GDM1 (cell line): ENCODE measurements at regions not wholly inside any gene's neighbourhood (a gene's known extent, or its start where the extent isn't known, plus 50 kb on each side); places are given as distances from the start of the nearest gene placed in this dataset.

Experiments
- DNase-seq: peaks from one replicate; lab custom pipeline; 2025; lab: John Stamatoyannopoulos, UW

DNA sequence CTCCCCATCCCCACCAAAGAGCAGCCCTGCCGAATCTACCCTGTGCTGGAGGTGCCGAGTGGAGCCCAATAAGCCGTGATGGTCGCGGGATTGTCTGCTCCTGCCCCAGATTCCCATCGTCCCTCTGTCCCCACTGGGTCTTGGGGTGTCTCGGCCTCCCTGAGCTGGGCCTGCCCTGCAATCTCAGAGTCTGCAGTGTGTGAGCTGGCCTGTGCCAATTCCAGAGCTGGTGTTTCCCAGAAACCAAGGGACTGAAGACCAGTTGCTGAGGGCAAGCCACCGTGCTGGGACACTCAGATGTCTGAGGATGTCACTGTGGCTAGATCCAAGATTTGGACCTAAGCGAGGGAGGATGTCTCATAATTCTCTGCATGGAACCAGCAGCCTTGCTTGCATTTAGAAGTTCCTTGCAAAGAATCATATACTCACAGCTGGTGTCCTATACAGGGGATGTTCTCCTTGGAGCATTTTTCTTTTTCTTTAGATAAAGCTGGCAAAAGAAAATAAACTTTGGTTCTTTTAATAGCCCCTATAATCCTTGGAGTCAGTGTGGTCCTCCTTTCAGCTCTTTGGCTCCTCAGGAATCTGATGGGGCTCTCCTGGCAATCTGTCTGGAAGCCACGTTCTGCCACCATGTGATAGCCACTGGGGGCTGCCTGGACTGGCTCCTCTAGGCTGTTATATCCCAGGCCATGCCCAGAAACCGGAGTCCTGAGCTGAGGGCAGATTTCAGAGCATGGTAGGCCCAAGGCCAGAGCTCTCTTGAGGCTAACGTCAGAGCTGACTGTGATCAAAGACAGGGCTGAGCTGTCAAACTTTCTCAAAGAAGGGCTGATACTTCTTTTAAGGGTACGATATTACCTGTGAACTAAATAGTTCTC is 140.1 kb upstream of the HAAO start:
- DNase-seq: no peak

- no peak for DNase-seq
These were observed 139.4 kb upstream of the HAAO start for GRCh38 chr2:42931818-42932195.

DNA sequence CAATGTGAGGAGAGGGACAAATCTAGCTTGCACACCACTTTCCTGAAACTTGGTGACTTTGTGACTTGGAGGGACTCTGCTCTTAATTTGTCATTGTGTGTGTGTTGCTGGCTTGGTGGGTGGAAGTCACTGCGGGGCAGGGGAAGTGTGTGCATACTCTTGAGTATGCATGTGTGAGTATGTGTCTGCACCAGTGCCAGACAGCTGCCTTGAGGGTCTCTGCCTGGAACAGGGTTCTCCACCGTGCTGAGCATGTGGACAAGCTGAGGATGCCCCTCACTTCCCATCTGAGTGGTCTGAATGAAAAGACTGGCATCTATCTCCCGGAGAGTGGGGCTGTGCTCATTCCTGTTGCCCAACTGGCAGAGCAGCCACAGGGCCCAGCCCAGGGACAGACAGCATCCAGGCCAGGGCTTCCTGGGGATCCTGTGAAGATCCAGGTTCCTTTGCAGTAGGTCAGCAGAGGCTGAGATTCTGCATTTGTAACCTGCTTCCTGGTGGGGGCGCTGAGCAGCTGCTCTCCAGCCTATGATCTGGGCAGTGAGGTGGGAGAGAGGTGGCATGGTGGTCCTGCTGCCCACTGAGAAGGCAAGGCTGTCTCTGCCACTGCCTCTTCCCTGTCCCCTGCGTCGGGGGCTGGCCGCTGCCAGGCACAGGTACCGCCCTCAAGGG is 138.9 kb upstream of the HAAO start:
- DNase-seq: no peak

DNA sequence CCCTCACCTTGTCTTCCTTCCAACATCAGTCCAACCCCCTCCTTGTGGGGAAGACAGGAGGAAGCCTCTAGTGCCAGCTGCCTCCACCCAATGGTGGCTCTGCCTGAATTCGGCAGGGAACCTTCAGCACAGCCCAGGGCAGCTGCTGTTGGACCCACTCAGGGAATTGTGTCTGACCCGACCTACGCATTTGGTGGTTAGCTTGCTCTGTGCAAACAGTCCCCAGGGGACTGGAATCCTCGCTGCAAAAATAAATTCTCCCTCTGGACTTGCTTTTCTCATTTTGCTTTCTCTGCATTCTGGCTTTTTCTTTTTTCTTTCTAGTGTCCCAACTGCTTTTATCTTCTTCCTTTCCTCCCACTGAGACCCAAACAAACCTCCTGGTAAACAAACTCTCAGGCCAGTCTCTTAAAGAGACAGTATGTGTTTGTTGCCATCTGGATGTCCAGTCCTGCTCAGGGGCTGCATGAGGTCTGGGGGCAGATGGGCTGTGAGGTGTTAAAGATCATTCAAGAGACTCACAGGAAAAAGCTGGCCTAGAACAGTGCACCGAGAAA is 137.7 kb upstream of the HAAO start:
- no peak for DNase-seq

GRCh38 chr2:42929546-42930024 is 137.2 kb upstream of the HAAO start:
- DNase-seq: no peak

- DNase-seq: peak; percentile 30
These were observed 136.5 kb upstream of the HAAO start for GRCh38 chr2:42928692-42929545.

DNA sequence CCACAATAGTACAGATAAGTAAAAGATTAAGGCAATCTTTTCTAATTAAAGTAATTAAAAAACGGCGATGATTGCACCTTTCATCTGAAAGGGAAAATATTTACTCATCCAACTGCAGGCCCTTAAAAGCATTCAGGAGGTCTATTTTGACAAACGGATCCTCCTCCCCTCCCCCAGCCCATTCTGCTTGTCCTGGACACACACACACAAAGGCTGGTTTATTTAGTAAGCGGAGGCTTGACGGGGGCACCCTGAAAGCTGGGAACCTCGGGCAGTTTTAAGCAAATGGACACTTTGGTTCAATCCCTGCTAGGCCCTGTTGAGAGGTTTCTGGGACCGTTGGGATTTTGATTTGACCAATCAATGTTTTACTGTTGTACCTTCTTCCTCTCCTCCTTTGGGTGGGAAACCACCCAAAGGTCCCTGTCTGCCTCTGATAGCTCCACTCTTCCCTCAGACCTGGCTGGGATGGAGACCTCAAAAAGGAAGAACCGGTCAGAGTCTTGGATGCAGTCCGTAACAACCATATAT is 135.8 kb upstream of the HAAO start:
- DNase-seq: no peak

- DNase-seq: peak; percentile 75
These were observed 135.2 kb upstream of the HAAO start for GRCh38 chr2:42927334-42928160.

DNA sequence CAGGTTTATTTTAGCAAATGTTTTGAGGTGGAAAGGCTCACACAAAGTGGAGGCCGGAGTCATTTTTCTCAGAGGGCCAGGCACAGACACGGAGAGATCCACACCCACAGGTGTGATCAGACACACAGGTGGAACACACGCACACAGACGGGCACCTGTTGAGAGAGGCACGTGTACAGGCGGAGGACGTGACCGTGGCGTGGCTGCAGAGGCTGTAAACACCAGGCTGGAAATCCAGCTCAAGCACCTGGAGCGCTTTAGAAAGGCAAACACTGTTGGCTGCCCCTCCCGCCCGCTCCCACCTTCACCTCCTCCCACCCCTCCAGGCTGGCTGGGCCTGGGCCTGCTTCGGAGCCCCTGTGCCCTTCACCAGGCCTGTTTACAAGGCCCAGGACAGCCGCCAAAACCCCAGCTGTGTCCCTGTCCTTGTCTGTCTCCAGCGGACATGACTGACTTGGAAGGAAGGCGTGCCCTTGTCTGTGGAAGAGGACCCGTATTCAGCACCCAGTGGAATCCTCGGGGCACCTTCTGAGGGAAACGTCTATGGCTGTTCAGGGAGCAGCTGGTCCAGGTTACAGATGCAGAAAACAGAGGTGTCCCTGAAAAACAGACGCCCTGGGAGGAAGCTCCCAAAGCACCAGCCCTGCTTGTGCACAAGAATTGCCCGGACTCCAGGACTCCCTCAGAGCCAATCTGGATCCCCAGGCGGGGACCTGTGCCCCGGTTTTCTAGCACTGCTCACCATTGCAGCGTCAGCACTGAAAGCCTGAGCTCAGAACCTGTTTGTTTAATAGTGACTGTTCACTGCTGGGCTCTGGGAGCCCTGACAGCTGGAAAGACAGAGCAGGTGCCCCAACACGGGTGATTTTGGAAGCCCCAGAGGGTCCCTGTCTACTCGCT is 134.3 kb upstream of the HAAO start:
- DNase-seq: no peak

DNA sequence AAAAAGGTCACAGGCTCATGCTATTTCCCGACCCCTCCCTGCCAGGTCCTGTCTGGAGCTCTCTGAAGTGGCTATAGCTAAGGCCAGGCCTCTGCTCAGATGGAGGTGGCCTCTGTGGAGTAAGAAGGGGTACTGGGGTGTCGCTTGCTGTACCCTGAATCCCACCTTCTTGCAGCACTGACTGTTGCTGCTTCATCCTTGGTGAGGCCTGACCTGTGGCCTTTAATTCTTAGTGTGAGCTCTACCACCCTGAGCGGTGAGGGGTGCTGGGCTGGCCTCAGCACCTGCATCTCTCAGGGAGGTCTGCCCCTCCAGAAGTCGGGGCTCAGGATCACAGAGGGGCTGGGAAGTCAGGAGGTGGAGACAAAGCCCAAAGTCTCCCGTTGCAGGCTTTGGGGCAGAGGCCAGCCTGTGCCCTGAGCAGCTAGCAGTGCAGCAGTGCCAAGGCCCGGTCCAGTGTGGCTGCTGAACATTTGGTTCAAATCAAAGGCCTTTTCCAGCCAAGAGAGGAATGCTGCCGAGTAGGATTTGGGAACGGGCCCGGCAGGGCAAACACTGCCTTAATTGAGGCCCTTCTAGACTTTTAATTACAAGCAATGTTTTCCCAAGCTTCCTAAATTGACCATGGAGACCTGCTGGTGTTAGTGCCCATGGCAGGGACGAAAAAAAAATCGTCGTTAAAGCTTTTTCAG is 133.5 kb upstream of the HAAO start:
- DNase-seq: no peak

GRCh38 chr2:42924418-42924886 is 132.1 kb upstream of the HAAO start:
- no peak for DNase-seq

GRCh38 chr2:42923580-42924417 is 131.4 kb upstream of the HAAO start:
- no peak for DNase-seq

DNA sequence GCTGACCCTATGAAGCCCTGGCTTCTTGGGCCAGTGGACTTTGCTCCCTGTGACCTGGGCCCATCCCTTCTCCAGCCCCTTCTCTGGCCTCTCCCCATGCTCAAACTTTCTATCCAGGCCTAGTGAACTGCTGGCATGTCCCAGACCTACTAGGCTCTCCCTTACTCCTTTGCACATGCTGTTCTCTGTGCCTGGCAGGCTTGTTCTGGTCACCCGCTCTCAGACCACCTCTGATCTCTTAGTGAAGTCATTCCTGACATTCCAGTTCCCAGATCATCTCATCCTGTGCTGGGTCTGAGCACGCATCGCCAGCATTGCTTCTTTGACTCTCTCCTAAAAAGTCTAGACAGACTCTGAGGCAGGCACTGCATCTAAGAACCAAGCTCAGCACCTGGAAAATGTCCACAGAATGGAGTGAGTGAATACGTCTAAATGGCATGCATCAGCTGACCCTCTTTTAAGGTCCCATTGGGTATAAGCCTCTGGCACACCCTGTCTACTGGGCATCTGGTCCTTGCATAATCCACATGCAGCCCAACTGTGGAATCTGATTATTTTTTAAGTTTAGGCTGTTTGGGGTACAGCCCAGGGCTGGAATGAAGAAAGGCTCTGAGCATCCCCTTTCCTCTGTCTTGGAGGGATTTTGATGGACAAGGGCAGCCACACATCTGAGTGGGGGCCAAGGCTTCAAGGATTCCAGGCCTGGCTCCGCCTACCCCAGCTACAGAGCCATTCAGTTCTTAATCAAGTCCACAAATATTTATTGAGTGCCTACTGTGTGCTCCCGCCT is 130.6 kb upstream of the HAAO start:
- no peak for DNase-seq

DNA sequence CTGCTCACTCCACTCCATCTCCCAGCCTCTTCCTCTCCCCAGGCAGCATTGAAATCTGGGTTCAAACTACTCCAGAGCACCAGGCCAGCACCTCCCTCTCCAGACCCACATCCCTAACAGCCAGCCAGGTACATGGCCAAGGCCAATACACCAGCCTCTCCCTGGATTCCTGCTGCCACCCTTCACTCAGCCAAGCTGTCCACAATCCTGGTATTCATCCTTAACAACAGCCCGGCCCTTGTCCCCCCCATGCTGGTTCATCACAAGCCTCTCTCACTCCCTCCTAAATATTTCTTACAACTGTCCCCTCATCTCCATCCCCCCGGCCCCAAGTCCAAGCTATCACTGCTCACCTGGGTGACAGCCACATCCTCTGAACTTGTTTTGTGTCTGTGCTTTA is 129.9 kb upstream of the HAAO start:
- DNase-seq: no peak

- no peak for DNase-seq
These were observed 129.3 kb upstream of the HAAO start for GRCh38 chr2:42921721-42922120.

- DNase-seq: no peak
These were observed 128.8 kb upstream of the HAAO start for GRCh38 chr2:42921147-42921520.

DNA sequence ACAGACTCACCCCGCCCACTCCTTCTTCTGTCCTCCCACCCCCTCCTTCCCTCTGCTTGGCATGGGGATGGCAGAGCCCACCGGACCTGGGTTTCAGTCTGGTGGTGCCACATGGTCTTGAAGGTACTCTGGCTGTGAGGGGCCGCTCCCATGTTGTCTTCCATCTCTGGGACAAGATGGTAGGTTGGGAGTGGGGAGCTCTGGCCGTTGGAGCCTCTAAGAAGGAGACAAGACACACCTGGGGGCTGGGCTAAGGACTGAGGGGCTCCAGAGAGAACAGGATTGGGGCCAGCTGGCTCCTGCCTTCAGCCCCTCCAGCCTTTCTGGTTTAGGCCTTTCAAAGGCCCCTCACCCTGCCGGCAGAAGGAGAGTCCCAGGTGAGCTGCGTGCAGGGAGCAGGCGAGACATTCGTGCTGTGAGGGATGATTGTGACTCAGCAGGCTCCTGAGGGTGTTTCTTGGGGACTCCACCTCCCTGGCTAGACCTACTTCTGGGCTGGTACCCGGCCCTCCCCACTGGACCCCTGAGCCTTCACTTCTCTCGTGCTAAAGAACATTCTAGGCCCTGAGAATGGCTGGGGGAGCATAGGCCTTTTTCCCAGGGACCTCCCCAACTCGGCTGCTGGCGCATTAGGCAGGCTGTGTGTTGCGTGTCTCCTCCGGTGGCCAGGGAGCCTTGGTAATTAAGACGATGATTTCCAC is 128.2 kb upstream of the HAAO start:
- DNase-seq: no peak
